ENCODE measurements at regions not wholly inside any gene's neighbourhood (a gene's known extent, or its start where the extent isn't known, plus 50 kb on each side); places are given as distances from the start of the nearest gene placed in this dataset.

DNA sequence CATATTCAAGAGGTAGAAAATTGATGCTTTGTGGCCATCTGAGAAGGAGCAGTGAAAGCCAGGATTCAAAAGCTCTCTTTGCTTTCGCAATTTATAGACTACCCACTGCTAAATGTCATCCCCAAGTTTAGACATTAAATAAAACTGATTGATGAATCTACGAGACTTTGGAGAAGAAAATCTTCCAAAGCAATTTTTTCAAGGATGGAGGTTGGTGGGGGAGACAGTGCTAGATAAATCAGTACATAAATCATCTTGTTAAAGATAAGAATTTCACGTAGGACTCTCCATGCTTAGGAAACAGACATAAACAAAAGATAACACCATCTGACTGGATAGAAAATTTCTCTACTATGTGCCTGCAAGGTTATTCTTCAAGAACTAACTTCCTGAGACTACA is 147.6 kb upstream of the TIAM1 start:
- no peaks in the 10 kb centered on the region for H3K9me3 Mint-ChIP-seq
- H3K27ac Mint-ChIP-seq: no peak overlapping the region
- TF ChIP-seq, protein P1, sequence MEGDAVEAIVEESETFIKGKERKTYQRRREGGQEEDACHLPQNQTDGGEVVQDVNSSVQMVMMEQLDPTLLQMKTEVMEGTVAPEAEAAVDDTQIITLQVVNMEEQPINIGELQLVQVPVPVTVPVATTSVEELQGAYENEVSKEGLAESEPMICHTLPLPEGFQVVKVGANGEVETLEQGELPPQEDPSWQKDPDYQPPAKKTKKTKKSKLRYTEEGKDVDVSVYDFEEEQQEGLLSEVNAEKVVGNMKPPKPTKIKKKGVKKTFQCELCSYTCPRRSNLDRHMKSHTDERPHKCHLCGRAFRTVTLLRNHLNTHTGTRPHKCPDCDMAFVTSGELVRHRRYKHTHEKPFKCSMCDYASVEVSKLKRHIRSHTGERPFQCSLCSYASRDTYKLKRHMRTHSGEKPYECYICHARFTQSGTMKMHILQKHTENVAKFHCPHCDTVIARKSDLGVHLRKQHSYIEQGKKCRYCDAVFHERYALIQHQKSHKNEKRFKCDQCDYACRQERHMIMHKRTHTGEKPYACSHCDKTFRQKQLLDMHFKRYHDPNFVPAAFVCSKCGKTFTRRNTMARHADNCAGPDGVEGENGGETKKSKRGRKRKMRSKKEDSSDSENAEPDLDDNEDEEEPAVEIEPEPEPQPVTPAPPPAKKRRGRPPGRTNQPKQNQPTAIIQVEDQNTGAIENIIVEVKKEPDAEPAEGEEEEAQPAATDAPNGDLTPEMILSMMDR (conservative IDR thresholded peaks at IDR 0.05): no peak
- no peak for DNase-seq (ENCODE audit: extremely low spot score, unreplicated experiment)
- H3K36me3 Mint-ChIP-seq: peaks cover 6% of the 10 kb centered on the region
- no peaks in the 10 kb centered on the region for H3K27me3 Mint-ChIP-seq
- H3K4me1 Mint-ChIP-seq (ENCODE audit: unreplicated experiment): peaks cover 16% of the 10 kb centered on the region
- no peak overlapping the region for H3K4me3 Mint-ChIP-seq

DNA sequence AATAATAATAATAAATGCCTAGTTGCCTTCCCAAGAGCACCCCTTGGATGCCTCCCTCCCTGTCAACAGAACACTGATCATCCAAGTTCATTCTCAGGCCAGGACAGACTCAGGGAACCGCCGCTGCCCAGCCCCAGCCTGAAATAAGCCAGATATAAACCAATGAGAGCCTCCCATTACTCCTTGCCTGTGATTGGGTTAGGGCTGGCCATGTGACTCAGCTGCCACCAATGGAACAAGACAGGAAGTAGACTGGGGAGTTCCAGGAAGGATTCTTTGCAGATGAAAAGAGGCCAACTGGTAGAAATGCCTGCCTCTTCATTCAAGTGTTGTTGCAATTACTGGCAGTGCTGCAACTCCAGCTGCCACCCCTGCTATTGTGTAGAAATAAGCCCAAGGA is 146.4 kb upstream of the TIAM1 start:
- Mint-ChIP-seq H3K27me3 (no peaks in the 10 kb centered on the region), H3K4me1 (ENCODE audit: unreplicated experiment) (peaks cover 16% of the 10 kb centered on the region), H3K36me3 (peaks cover 9% of the 10 kb centered on the region), H3K9me3 (peaks cover 7% of the 10 kb centered on the region), H3K27ac (no peak overlapping the region), H3K4me3 (no peak overlapping the region)
- TF ChIP-seq, protein P1 (conservative IDR thresholded peaks at IDR 0.05): no peak
- DNase-seq (ENCODE audit: extremely low spot score, unreplicated experiment): no peak

DNA sequence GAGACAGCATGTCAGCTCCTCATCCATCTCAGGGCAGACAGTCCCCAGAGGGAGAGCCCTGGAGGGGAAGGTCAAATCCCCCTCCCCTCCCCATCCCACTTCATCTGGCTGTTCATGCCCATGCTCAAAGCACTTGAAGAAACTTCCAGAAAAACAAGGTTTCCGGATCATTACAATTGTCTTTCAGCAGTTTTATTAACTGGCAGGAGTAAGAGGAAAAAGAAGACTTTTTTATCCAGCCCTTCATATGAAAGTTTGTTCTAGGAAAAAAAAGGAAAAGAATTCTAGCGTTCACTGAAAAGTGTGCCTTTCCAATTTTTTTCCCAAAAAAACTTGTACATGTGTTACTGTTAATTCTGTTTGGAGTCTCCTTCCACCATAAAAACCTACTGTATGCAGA is 145.7 kb upstream of the TIAM1 start:
- Mint-ChIP-seq H3K27me3 (no peaks in the 10 kb centered on the region), H3K4me3 (no peak overlapping the region), H3K9me3 (peaks cover 11% of the 10 kb centered on the region), H3K4me1 (ENCODE audit: unreplicated experiment) (peaks cover 16% of the 10 kb centered on the region), H3K27ac (no peak overlapping the region), H3K36me3 (peaks cover 15% of the 10 kb centered on the region)
- DNase-seq (ENCODE audit: extremely low spot score, unreplicated experiment): no peak
- TF ChIP-seq, protein P1 (conservative IDR thresholded peaks at IDR 0.05): no peak

DNA sequence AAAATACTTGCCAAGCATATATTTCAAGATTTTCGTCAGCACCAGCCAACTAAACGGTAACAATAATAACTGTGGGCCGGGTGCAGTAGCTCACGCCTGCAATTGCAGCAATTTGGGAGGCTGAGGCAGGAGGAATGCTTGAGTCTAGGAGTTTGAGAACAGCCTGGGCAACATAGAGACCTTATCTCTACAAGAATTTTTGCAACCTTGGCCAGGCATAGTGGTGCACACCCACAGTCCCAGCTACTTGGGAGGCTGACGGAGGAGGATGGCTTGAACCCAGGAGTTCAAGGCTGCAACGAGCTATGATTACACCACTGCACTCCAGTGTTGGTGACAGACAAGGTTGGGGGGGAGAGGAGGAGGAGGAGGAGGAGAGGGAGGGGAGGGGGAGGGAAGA is 145.0 kb upstream of the TIAM1 start:
- no peaks in the 10 kb centered on the region for H3K27me3 Mint-ChIP-seq
- H3K4me3 Mint-ChIP-seq: no peak overlapping the region
- H3K4me1 Mint-ChIP-seq (ENCODE audit: unreplicated experiment): peaks cover 16% of the 10 kb centered on the region
- TF ChIP-seq, protein P1 (conservative IDR thresholded peaks at IDR 0.05): no peak
- H3K27ac Mint-ChIP-seq: no peak overlapping the region
- H3K36me3 Mint-ChIP-seq: peaks cover 15% of the 10 kb centered on the region
- no peak for DNase-seq (ENCODE audit: extremely low spot score, unreplicated experiment)
- H3K9me3 Mint-ChIP-seq: peaks cover 12% of the 10 kb centered on the region

DNA sequence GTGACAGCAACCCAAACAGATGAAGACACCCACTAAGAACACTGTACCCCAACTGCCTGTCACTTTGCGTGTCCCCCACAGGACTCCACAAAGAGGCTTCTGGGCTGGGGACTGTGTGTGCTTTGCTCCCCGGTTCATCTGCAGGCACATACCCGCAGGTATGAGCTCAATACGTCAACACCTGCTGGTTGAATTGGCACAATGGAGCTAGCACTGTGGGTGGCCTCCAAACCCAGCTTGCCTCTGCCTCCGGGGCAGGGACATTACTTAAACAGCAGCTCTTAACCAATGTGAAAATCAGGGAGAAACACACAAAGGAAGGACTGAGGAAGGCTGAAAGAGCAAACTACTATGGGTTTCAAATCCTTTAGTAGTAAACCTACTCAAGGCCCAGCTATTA is 140.2 kb upstream of the TIAM1 start:
- Mint-ChIP-seq H3K4me1 (ENCODE audit: unreplicated experiment) (peaks cover 3% of the 10 kb centered on the region), H3K27me3 (no peaks in the 10 kb centered on the region), H3K27ac (no peak overlapping the region), H3K4me3 (no peak overlapping the region), H3K36me3 (peaks cover 15% of the 10 kb centered on the region), H3K9me3 (peaks cover 12% of the 10 kb centered on the region)
- TF ChIP-seq, protein P1 (conservative IDR thresholded peaks at IDR 0.05): no peak
- no peak for DNase-seq (ENCODE audit: extremely low spot score, unreplicated experiment)

DNA sequence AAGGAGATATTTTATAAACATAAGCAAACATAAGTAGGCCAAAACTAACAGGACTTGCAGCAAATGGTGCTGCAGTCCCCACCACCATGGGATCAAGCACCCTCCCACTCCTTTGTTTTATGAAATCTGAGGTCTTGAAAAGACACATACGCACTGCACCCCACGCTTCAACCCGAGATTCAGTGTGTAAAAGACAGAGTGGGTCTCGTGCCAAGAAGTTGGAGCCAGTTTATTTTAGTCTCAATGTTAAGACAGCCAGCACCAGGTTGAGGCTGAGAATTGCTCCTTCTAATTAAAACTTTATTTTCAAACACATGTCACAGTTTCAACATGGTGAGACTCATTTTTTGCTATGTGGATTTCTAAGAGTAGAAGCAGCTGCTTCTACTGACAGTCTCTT is 139.1 kb upstream of the TIAM1 start:
- Mint-ChIP-seq H3K27ac (no peak overlapping the region), H3K4me3 (no peak overlapping the region), H3K27me3 (no peaks in the 10 kb centered on the region), H3K9me3 (peaks cover 12% of the 10 kb centered on the region), H3K36me3 (peaks cover 10% of the 10 kb centered on the region), H3K4me1 (ENCODE audit: unreplicated experiment) (peaks cover 5% of the 10 kb centered on the region)
- DNase-seq (ENCODE audit: extremely low spot score, unreplicated experiment): no peak
- TF ChIP-seq, protein P1 (conservative IDR thresholded peaks at IDR 0.05): no peak

All from type B pancreatic cell (in vitro differentiated cells).